Fibroblast of mammary gland (primary cell): ENCODE measurements at regions not wholly inside any gene's neighbourhood (a gene's known extent, or its start where the extent isn't known, plus 50 kb on each side); places are given as distances from the start of the nearest gene placed in this dataset.
"Not testable (repeated sequence)": the region's sequence is repeated elsewhere in the genome, so short reads cannot be mapped to it uniquely, and the experiment has no call there.

Experiments used
- DNase-seq: peaks from one replicate; pipeline ENCODE4 v3.0.0-alpha.2; 2010; ENCODE audit warnings: low read depth
- H3K4me3 ChIP-seq: 2 replicates; pipeline ENCODE4 v1.5.1; 2011; ENCODE audit warnings: low read depth, mild to moderate bottlenecking, low read length, moderate library complexity; ENCODE audit not compliant: control insufficient read depth
- TF ChIP-seq, protein P1 (sequence below): conservative IDR thresholded peaks from 2 replicates; pipeline ENCODE4 v1.5.1; 2011; ENCODE audit warnings: low read depth, low read length, inconsistent platforms; ENCODE audit not compliant: control insufficient read depth, insufficient read depth

DNA sequence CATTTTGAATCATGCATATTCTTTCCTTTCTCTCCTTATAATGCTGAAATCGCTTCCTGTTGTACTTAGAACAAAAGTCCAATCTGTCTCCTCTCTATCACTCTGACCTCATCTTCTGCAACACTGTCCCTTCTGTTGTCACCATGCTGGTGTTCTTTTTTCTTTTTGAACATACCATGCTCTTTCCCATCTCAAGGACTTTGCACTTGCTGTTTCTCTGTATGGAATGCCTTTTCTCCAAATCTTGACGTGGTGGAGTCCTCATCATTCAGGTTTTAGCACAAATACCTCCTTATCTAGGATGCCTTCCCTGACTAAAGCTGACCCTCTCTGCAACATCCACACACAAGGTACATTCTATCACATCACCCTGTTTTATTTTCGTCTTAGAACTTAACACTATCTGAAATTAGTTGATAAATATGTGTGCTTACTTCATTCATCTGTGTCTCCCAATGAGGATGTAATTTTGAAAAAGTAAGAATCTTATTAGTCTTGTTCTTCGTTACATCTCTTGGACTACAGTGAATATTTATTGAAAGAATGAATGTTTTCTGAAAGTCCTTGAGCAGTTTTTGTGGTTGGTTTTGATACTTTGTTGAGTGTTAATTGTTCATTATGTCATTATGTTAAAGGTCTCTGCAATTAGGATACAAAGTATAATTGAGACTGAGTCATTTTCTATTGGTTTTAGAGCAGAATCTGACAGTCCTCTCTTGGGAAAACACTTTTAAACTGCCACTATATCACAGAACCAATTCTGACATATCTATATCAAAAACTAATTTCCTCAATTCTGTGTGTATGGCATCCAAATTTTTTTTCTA is 145.3 kb upstream of the RASA1 start:
- no peak for DNase-seq
- TF ChIP-seq, protein P1, sequence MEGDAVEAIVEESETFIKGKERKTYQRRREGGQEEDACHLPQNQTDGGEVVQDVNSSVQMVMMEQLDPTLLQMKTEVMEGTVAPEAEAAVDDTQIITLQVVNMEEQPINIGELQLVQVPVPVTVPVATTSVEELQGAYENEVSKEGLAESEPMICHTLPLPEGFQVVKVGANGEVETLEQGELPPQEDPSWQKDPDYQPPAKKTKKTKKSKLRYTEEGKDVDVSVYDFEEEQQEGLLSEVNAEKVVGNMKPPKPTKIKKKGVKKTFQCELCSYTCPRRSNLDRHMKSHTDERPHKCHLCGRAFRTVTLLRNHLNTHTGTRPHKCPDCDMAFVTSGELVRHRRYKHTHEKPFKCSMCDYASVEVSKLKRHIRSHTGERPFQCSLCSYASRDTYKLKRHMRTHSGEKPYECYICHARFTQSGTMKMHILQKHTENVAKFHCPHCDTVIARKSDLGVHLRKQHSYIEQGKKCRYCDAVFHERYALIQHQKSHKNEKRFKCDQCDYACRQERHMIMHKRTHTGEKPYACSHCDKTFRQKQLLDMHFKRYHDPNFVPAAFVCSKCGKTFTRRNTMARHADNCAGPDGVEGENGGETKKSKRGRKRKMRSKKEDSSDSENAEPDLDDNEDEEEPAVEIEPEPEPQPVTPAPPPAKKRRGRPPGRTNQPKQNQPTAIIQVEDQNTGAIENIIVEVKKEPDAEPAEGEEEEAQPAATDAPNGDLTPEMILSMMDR, result no peak
- no peak overlapping the region for H3K4me3 ChIP-seq

DNA sequence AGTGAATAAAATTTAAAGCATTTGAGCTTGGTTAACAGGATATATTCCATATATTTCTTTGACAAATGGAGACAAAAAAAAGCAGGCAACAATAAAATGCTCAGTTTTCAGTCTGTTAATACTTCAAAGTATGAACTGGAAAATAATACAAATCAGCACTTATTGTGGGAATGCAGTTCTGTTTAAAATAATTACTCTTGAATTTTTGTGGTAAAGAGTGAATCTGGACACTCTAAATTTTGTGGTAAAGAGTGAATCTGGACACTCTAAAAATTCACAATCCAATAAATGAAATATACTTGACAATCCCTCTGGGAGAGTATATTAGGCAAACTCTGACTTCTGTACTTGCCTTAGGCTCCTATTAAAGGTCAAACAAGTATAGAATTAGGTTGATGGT is 141.9 kb upstream of the RASA1 start:
- TF ChIP-seq, protein P1, result no peak
- H3K4me3 ChIP-seq, result no peak overlapping the region
- DNase-seq, result no peak

DNA sequence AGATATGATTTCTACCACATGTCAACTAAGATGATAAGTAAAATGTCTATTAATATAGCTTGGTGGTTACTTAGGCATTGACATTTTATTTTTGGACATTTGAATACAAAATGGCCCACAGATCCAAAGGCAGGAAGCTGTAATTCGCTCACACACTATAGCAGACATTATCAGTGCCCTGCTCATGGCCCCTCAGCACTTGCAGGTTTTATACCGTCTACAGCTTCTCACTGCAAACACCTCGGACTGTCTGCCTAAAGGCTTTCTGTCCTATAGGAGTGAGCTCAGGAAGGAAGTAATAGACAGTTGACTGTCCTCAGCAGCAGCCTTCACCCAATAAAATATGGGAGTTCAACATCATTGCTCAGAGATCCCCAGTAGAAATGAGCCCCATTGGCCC is 140.8 kb upstream of the RASA1 start:
- TF ChIP-seq, protein P1, result no peak
- no peak overlapping the region for H3K4me3 ChIP-seq
- no peak for DNase-seq

DNA sequence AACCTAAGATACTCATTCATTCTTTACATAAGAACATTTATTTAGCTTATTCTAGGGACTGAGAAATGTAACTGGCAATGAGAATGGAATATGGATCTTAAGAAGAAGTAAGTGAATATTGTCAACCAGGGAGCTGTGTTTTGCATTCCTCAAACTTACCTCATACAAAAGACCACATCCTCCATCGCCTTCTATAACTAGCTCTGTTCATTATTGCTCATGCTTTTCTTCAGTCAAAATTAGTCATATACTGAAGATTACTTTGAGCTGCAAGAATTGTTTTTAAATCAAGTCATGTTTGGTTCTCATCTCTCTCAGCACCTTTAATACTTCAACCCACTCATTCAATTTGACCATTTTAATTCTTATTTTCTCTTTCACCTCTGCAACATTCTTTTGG is 140.3 kb upstream of the RASA1 start:
- no peak overlapping the region for H3K4me3 ChIP-seq
- peak; percentile 83 for DNase-seq
- TF ChIP-seq, protein P1, result no peak

DNA sequence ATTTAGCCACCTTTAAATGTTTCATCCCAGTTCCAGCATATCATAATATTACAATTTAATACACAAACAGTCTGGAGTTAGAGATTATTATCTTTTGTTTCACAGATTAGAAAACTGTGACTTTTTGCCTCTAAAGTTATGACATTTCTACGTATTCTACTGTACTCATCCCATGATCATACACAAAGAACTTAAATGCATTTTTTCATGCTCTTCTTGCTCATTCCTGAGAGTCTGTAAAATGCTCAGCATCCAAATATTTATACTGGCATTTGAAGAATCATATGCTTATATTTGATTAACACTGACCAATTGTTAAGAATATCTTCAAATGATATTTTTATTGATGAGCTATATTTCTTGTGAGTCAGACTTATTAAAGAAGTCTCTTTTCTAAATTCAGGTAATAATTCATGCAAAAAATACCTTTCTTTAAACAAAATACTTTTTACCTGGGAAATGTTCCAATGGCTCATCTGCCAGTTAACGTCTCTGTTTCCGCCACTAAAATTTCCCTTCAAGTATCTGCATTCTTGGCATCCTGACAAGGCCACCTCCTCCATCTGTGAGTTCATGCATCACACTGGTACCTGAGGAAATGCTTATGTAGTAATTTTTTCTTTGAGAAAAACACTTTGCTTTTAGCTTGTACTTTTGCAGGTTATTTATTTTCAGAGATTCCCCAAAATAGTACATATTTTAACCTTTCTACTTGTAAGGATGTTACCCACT is 139.6 kb upstream of the RASA1 start:
- no peak overlapping the region for H3K4me3 ChIP-seq
- TF ChIP-seq, protein P1, result no peak
- DNase-seq, result no peak

DNA sequence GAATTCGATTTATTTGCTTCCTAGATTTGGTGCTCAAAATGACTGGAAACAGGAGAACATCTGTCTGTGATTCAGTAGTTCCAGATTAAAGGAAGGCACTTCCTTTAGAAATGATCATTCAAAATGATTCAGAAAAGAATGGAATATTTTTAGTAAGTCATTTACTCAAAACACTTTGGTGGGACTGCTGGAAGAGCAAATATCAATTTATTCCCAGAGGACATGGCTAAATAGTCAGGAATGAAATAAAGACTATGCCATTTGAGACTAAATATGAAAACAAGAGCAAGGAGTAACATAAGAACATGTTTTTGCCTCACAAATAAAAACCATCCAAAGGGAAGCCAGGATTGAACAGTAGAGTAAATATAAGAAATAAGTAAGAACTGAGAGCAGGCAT is 138.6 kb upstream of the RASA1 start:
- H3K4me3 ChIP-seq, result no peak overlapping the region
- TF ChIP-seq, protein P1, result no peak
- peak; percentile 25 for DNase-seq

DNA sequence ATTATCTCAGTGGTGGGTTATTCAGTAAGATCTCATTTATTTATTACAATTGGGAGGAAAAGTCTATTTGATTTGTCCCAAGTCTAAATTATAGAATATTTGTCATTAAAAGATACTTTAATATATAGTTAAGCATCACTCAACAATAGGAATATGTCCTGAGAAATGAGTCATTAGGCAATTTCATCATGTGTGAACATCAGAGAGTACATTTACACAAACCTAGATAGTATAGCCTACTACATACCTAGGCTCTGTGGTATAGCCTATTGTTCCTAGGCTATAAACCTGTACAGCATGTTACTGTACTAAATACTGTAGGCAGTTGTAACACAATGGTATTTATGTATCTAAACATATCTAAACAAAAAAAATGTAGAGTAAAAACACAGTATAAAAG is 135.0 kb upstream of the RASA1 start:
- TF ChIP-seq, protein P1, result no peak
- peak; percentile 27 for DNase-seq
- no peak overlapping the region for H3K4me3 ChIP-seq

DNA sequence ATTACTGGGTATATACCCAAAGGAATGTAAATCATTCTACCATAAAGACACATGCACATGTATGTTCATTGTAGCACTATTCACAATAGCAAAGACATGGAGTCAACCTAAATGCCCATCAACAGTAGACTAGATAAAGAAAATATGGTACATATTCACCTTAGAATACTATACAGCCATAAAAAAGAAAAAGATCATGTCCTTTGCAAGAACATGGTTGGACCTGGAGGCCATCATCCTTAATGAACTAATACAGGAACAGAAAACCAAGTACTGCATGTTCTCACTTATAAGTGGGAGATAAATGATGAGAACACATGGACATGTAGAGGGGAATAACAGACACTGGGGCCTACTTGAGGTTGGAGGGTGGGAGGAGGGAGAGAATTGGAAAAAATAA is 133.2 kb upstream of the RASA1 start:
- not testable (repeated sequence) for DNase-seq

More for the DNA sequence above, 133.2 kb upstream of the RASA1 start:
- H3K4me3 ChIP-seq, result not testable (repeated sequence)
